ENCODE measurements at regions not wholly inside any gene's neighbourhood (a gene's known extent, or its start where the extent isn't known, plus 50 kb on each side); places are given as distances from the start of the nearest gene placed in this dataset.

GRCh38 chr6:169990095-169991030 lies 238.9 kb downstream of the ERMARD start:
- no peaks in the 10 kb centered on the region for H3K27me3 ChIP-seq (ENCODE audit: insufficient read depth, low read length)
- no peaks in the 10 kb centered on the region for H3K4me1 ChIP-seq (ENCODE audit: insufficient read depth, low read length)
- H3K36me3 ChIP-seq (ENCODE audit: insufficient read depth, low read length): no peaks in the 10 kb centered on the region
- H3K79me2 ChIP-seq (ENCODE audit: insufficient read depth, low read length): no peaks in the 10 kb centered on the region
- H2AFZ ChIP-seq (ENCODE audit: low read length): no peak overlapping the region
- no peak for TF ChIP-seq CTCF (IDR thresholded peaks at IDR 0.05; ENCODE audit: extremely low read depth, low read depth, low read length)
- no peaks in the 10 kb centered on the region for H4K20me1 ChIP-seq (ENCODE audit: insufficient read depth, low read length)
- peaks cover 4% of the 10 kb centered on the region for H3K9me3 ChIP-seq (ENCODE audit: low read depth, low read length)
- H3K27ac ChIP-seq (ENCODE audit: low read depth, low read length): no peak overlapping the region
- no peak overlapping the region for H3K4me3 ChIP-seq (ENCODE audit: insufficient read depth, low read length)
- H3K4me2 ChIP-seq (ENCODE audit: insufficient read depth, low read length): no peak overlapping the region
- DNase-seq (ENCODE audit: insufficient read length, low spot score, missing footprints): peak; percentile 71

GRCh38 chr6:169989594-169989993 lies 238.2 kb downstream of the ERMARD start:
- Histone ChIP-seq H3K9me3 (ENCODE audit: low read depth, low read length) (peaks cover 4% of the 10 kb centered on the region), H4K20me1 (ENCODE audit: insufficient read depth, low read length) (no peaks in the 10 kb centered on the region)

GRCh38 chr6:169988769-169989550 lies 237.5 kb downstream of the ERMARD start:
- Histone ChIP-seq H2AFZ (ENCODE audit: low read length) (no peak overlapping the region), H3K4me1 (ENCODE audit: insufficient read depth, low read length) (no peaks in the 10 kb centered on the region), H3K27ac (ENCODE audit: low read depth, low read length) (no peak overlapping the region), H3K9me3 (ENCODE audit: low read depth, low read length) (peaks cover 4% of the 10 kb centered on the region), H4K20me1 (ENCODE audit: insufficient read depth, low read length) (no peaks in the 10 kb centered on the region), H3K27me3 (ENCODE audit: insufficient read depth, low read length) (no peaks in the 10 kb centered on the region), H3K79me2 (ENCODE audit: insufficient read depth, low read length) (no peaks in the 10 kb centered on the region), H3K4me3 (ENCODE audit: insufficient read depth, low read length) (no peak overlapping the region), H3K4me2 (ENCODE audit: insufficient read depth, low read length) (no peak overlapping the region), H3K36me3 (ENCODE audit: insufficient read depth, low read length) (no peaks in the 10 kb centered on the region)
- no peak for DNase-seq (ENCODE audit: insufficient read length, low spot score, missing footprints)
- no peak for TF ChIP-seq CTCF (IDR thresholded peaks at IDR 0.05; ENCODE audit: extremely low read depth, low read depth, low read length)

More at GRCh38 chr6:169989594-169989993, 238.2 kb downstream of the ERMARD start:
- no peaks in the 10 kb centered on the region for H3K27me3 ChIP-seq (ENCODE audit: insufficient read depth, low read length)
- TF ChIP-seq CTCF (IDR thresholded peaks at IDR 0.05; ENCODE audit: extremely low read depth, low read depth, low read length): no peak
- H3K36me3 ChIP-seq (ENCODE audit: insufficient read depth, low read length): no peaks in the 10 kb centered on the region
- no peak overlapping the region for H2AFZ ChIP-seq (ENCODE audit: low read length)
- H3K4me1 ChIP-seq (ENCODE audit: insufficient read depth, low read length): no peaks in the 10 kb centered on the region
- no peak overlapping the region for H3K4me3 ChIP-seq (ENCODE audit: insufficient read depth, low read length)
- no peaks in the 10 kb centered on the region for H3K79me2 ChIP-seq (ENCODE audit: insufficient read depth, low read length)
- no peak overlapping the region for H3K27ac ChIP-seq (ENCODE audit: low read depth, low read length)
- peak; percentile 75 for DNase-seq (ENCODE audit: insufficient read length, low spot score, missing footprints)
- no peak overlapping the region for H3K4me2 ChIP-seq (ENCODE audit: insufficient read depth, low read length)

Data from osteoblast (primary cell).